Heart left ventricle (tissue), 13 donors: ENCODE measurements at regions not wholly inside any gene's neighbourhood (a gene's known extent, or its start where the extent isn't known, plus 50 kb on each side); places are given as distances from the start of the nearest gene placed in this dataset.

Source experiments
- POLR2A ChIP-seq, 2 donors: fragments of 450-650 bp; IDR thresholded peaks; one replicate each; pipeline ENCODE4 v1.6.1; 2017; ENCODE audit warnings: antibody characterized with exemption in 2 of 2, mild to moderate bottlenecking in 2 of 2, moderate library complexity in 2 of 2
- TF ChIP-seq, protein P1 (sequence below), 12 donors: fragments of 200-600 bp; sonication (generic) in 4 of 12; IDR thresholded peaks; one replicate each; pipeline versions ENCODE4 v1.5.0 to v1.8.0; 2018 to 2022; ENCODE audit warnings: antibody characterized with exemption in 12 of 12, mild to moderate bottlenecking in 5 of 12
- donor health status: ischemic (EF 13 %, LVEDD 7.1; RV severe dilation, severe dysfunction).
- donor health status: DM: no; HTN: yes; CAD: no.
- donor health status: DM: no; HTN: no; CAD: no.
- donor health status: ischemic (EF 25% LVEDD 6.9; RV normal size, moderate dysfunction).
- donor health status: ischemic (EF 25% LVEDD 5.7; RV mildly dilated, moderate dysfunction).
- donor health status: ischemic (EF 35%, LVEDD 5.7; RV mildly dilated, moderate dysfunction).
- donor health status: nonischemic (EF 11% LVEDD 7.7; RV severe dilation, severe dysfunction).
- donor health status: DM: yes; HTN: yes; CAD: no.
- donor health status: PGD.
- donor health status: ischemic (EF 29% LVEDD 5.4; RV normal size, mild dysfunction).
- donor health status: nonischemic (EF 23%, LVEDD 6.1; RV moderate dilation, normal function).

DNA sequence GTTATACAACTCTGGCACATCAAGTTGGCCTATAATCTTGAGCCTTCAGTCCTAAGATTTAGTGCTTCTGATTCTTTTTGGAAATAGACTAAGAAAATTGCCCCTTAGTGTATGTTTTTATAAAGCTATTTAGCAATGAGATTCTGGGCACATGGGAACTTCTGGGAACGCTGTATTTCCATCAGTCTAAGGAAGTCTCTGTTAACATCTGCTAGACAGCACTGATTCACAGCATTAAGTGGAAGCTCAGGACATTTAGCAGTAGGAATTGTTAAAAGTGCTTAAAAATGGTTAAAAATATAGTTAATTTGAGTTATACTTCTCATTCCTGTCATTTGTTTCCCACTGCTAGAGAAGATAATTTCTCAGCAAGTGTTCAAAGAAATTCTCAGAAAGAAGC is 579.1 kb downstream of the SLC16A7 start:
- no peak for TF ChIP-seq POLR2A (IDR thresholded peaks at IDR 0.05)
- TF ChIP-seq, protein P1, sequence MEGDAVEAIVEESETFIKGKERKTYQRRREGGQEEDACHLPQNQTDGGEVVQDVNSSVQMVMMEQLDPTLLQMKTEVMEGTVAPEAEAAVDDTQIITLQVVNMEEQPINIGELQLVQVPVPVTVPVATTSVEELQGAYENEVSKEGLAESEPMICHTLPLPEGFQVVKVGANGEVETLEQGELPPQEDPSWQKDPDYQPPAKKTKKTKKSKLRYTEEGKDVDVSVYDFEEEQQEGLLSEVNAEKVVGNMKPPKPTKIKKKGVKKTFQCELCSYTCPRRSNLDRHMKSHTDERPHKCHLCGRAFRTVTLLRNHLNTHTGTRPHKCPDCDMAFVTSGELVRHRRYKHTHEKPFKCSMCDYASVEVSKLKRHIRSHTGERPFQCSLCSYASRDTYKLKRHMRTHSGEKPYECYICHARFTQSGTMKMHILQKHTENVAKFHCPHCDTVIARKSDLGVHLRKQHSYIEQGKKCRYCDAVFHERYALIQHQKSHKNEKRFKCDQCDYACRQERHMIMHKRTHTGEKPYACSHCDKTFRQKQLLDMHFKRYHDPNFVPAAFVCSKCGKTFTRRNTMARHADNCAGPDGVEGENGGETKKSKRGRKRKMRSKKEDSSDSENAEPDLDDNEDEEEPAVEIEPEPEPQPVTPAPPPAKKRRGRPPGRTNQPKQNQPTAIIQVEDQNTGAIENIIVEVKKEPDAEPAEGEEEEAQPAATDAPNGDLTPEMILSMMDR (IDR thresholded peaks at IDR 0.05) = no peak
